GM03348 (cell line): ENCODE measurements at regions not wholly inside any gene's neighbourhood (a gene's known extent, or its start where the extent isn't known, plus 50 kb on each side); places are given as distances from the start of the nearest gene placed in this dataset.

Source experiments
- DNase-seq: peaks from one replicate; pipeline ENCODE4 v3.0.0; 2012; ENCODE audit warnings: low spot score

- no peak for DNase-seq
These were observed 733.6 kb upstream of the TMEM132C start for GRCh38 chr12:127533353-127533752.

DNA sequence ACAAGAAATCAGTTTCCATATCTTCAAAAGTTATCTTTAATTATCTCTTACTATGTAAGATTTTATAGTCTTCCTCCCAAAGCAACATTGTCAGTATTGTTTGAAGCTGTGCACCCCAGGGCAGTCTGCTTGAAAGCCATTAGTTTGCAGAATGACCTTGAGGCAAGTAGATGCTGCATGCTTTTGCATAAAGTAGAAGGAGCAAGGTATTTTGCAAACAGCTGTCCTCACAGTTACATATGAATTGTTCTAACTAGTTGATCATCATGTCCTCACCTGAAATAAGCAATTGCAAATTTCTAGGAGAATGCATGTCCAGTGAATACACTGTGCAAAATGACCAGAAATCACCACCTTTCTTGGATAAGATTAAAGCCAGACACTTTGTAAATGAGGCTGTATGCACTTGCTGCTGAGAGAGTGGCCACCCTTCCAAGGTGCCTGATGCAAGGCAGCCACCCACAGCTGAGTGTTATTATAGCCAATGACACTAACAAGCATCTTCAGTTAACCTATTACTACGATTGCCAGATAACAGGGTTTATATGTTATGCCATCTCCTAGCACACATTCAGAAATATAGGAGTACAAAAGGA, 730.0 kb upstream of the TMEM132C start:
- no peak for DNase-seq

DNA sequence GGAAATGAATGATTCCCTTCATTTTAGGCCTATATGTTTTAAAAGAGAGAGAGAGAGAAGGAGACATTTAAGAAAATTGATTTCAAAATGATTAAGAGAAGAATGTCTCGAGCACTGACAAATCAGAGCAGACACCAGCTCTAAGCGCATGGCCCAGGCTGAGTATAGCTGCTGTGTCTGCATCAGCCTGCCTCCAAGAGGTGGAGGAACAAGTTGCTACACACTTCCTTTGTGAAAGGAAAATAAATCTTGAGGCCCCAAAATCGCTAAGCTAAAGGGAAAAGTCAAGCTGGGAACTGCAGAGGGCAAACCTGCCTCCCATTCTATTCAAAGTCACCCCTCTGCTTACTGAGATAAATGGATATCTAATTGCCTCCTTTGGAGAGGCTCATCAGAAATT, 728.7 kb upstream of the TMEM132C start:
- DNase-seq: no peak

DNA sequence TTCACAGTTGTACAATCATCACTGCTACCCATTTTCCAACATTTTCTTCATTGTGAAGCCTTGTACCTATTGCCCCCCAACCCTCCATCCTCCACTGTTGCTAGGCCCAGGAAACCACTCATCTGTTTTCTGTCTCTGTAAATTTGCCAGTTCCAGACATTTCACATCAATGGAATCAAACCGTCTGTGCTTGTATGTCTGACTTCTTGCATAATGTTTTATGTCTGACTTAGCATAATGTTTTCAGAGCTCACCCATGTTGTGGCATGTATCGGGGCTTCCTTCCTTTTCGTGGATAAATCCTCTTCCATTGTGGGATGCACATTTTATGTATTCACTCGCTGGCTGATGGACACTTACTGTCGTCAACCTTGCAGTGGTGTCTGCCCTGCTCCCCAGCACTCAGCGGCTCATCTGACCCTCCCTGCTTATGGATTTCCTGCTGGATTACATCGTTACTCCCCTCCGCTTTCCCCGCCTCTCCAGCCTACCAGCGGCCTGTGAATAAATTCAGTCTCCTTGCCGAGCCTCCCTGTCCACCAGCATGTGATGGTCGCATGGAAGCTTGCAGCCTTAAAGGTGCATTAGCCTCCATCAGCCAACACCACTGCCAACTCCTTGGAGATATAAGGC, 727.6 kb upstream of the TMEM132C start:
- DNase-seq: no peak

DNA sequence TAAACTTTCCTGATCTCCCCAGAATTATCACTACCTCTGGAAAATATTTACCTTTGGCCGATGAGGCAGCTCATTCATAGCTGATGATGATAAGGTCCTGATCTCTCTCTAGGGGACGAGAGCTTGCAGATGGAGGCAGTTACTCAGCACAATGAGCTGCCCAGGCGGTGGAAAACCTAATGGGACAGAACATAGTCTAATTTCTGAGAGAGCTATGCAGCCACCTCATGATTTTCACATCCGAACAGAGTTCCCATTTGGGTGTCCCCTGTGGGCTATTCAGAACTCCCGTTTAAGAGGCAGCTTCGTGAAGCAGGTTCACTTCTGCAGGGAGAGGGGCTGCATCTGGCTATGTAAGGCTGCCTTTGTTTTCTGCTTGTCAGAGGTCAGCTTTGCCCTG, 724.6 kb upstream of the TMEM132C start:
- DNase-seq: no peak

GRCh38 chr12:127542931-127543330, 724.0 kb upstream of the TMEM132C start:
- no peak for DNase-seq

DNA sequence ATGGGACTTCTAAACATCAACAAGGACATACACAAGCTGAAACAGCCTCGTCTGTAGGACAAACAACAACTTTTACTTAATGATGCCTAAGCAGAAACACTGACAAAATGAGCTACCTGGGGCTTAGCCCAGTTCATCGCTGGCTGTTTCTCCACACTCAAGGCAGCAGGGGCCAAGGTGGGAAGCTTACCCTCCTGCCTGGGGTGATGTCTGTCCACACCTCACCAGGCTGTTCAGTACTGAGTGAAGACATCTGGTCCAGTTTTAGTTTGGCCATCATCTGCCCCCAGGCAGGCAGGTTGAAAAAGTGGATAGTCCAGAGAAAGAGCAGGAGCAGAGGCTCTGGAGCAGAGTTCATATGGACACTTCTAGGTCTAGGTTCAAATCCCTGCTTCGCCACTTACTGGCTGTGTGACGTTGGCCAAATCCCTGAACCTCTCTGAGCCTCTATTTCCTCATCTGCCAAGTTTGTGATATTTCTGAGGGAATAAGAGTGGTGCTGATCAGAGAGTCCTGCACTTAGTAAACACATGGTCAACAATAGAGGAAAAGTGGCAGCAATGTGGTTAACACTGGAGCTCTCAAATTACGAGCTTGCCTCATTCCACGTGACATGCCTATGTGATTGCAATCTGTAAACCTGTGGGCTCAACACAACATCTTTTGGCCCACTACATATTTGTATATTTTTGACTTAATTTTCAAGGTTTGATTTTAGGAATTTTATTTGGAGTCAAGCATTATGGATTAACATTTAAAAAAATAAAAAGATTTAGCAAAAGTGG, 720.1 kb upstream of the TMEM132C start:
- no peak for DNase-seq

DNA sequence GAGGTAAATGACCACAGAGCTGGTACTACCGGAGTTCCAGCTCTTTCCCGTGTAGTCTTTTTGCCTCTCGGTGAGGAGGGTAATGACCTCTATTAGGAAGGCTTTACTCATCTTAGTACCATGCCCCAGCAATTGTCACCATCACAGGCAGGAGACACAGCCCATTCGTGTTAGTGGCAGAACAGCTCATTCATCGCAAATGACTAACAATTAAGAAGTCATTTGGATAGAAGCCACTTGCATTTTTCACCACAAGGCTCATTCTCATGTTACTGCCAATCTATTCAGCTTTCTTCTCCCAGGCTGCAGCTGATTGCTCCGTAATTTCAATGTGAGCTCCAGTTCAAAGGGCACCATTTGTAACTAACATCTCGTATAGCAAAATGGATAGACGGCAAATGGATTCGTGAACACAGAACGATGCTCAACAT, 718.8 kb upstream of the TMEM132C start:
- peak; percentile 33 for DNase-seq

- DNase-seq: no peak
These were observed 716.7 kb upstream of the TMEM132C start for GRCh38 chr12:127550271-127550670.

DNA sequence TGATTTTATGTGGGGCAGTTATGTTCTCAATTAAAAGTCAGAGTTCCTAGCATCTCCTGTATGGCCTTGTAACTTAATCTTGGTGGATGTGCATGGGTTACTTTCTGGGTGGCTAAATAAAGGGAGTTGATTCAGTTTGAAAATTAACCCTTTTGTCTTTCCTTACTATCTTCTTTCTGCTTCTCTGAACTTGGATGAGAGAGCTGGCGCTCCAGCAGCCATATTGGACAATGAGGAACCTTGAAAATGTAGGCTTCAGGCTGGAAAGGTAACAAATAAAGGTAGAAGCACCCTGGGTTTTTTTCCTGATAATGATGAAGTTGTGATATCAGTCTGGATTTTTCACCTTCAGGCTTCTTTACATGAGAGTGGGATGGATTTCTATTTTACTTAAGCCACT, 714.1 kb upstream of the TMEM132C start:
- no peak for DNase-seq

GRCh38 chr12:127555071-127555470, 711.9 kb upstream of the TMEM132C start:
- no peak for DNase-seq

DNA sequence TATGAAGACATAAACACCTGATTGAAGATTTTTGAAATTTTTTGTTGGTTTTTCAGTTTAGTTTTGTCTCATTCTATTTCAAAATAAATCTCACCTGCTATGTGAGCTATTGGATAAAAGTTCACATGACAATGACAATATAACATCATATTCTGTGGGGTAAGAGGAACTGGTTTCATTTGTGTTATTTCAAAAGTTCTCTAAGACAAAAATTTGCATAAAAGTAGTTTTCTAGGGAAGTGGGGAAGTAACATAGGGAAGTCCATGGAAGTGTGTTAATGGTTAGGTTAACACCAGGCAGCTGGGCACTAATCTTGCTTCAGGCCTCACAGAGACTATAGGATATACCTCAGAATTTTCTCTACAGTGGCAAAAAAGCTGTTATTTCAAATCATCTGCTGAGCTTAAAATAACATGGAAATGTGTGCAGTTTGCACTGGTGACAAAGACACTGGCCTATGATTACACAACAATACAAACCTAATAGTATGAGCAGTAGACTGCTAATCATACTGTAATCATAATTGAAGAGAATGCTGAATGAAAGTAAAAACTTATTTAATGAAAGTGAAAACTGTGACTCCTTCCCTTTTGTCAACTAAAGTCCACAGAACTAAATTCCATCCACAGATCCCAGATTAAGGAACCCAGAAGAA, 710.6 kb upstream of the TMEM132C start:
- no peak for DNase-seq

GRCh38 chr12:127558361-127558760, 708.6 kb upstream of the TMEM132C start:
- DNase-seq: no peak

DNA sequence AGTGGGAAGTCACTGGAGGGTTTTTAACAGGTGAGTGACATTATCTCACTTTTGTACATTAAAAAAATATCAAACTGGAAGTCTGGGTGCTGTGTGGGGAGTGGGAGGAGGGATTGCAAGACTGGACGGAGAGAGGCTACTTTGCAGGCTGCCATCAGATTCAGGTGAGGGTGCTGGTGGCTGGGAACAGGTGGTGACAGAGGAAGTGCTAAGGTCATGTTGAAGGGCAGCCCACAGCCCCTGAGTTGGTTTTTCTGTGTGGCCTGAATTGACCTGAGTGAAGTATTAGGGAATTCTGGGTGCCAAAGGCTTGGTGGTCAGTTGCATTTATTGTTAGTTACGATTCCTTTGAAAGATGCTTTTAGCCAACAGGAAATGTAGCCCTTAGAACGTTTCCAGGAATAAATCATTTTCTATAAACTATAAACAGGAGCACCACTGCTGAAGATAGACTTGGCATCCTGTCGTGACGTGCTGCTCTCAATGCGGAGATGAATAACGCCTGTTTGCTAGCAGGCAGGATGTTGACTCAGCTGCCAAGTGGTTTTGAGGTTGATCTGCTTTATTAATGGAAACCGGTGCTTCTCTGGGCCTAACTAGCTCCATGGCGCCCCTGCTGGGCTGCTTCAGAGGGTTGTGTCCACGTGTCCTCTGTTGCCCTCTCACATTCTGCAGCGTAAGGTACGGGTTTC, 707.5 kb upstream of the TMEM132C start:
- peak; percentile 73 for DNase-seq

- no peak for DNase-seq
These were observed 706.9 kb upstream of the TMEM132C start for GRCh38 chr12:127560041-127560478.

DNA sequence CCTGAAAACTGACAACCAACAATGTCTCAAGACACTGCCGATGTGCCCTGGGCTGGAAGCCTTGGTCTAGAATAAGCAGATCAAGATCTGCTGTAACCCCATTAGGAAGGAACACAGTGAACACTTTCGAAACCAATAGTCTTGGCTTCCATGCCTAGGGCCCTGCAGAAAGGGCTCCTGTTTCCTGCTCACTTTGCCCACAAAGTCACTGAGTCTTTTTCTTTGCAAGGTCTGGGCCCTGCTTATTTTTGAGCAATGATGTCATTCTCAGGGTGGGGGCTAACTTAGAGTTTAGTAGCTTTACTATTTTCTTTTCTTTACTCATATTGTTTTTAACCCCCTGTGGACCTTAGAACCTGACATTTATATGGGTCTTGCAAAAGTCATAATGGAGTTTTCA, 704.2 kb upstream of the TMEM132C start:
- DNase-seq: no peak

DNA sequence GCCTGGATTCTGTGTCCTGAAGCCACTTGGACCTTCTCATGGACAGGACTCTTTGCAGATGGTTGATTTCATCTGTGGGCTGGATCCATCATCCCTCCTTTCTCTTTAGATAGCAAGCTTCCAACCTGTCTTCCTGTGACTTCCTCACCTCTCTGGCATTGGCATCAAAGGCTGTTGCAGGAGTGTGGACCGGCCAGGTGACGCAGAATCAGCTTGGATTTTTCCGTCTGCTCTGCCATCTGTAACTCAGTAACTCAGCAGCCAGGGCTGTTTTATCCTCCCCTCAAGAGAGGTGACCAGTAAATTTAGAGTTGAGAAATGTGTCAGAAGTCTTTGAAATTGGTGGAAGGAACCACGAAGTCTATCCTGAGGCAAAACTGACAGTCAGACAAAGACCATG, 701.7 kb upstream of the TMEM132C start:
- DNase-seq: no peak

DNA sequence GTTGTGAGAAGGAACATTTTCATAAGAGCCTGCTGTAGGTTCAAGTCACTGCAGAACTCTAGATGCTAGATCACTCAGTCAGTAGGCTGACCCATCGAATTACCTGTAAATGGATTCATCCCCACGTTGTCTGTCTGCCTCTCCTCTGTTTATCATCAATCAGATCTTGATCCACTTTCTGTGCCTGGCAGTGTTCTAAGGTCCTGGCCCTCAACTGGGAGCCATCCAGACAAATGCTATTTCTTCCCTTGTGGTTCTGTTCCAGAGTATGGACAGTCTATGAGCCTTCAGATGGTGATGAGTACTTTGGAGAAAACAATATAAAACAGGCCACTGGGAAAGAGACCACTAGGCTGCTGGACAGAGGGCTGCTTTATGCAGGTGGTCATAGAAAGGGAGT, 699.4 kb upstream of the TMEM132C start:
- DNase-seq: no peak

- no peak for DNase-seq
These were observed 696.6 kb upstream of the TMEM132C start for GRCh38 chr12:127570387-127570786.

- DNase-seq: no peak
These were observed 696.1 kb upstream of the TMEM132C start for GRCh38 chr12:127570793-127571360.

DNA sequence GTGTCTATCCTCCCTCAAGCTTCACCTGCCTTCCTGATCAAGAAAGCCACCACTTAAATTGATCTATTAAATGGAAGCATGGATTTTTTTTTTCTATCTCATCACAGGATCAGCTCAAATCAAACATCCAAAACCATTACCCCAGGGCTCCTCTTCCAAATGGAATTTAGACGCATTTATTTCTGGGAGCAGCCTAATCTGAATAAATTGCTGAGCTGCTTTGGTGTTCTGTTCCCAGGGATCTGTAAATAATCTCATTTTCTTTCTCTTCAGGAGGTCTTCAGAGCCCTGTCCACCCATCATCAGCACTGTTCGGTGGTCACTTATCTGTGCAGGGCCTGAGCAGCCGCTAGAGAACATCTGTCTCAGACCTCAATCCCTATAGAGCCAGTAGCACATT, 695.4 kb upstream of the TMEM132C start:
- no peak for DNase-seq

DNA sequence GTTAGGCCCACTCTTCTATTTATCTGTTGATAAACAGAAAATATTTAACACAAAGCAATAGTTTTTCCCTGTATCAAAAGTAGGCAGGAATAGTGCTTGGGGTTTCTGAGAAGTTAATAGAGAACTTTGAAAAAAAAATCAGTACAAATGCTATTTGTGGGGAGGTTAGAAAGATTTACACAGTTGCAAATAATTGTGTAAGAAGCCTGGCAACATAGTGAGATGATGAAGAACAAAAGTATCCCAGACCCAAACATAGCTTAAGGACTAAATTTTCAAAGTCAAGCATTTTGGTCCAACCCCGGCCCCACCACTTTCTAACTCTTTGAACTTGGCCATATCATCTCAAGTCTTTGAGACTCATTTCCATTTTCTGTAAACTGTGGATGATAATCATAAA, 687.5 kb upstream of the TMEM132C start:
- no peak for DNase-seq
